ENCODE measurements at regions not wholly inside any gene's neighbourhood (a gene's known extent, or its start where the extent isn't known, plus 50 kb on each side); places are given as distances from the start of the nearest gene placed in this dataset.
A peak's percentile ranks its signal among the peaks of the same experiment; 100 is the strongest.

GRCh38 chr9:119003201-119003611 lies 366.0 kb downstream of the BRINP1 start:
- H4K20me1 ChIP-seq (ENCODE audit: control insufficient read depth, extremely low read depth, insufficient read depth, low read length): no peaks in the 10 kb centered on the region
- no peak overlapping the region for H3K9ac ChIP-seq (ENCODE audit: insufficient read depth, low read length)
- H3K4me3 ChIP-seq (replicated peaks in 1 of 4; ENCODE audit: control extremely low read depth in 1 of 4, insufficient read depth in 1 of 4, low read depth in 3 of 4, low read length in 4 of 4): no peak overlapping the region
- H2AFZ ChIP-seq (ENCODE audit: low read length): no peak overlapping the region
- TF ChIP-seq EZH2 (IDR thresholded peaks at IDR 0.05; ENCODE audit: low read length, missing control alignments) (no peak), CTCF (conservative IDR thresholded peaks at IDR 0.05 in 1 of 2, IDR thresholded peaks at IDR 0.05 in 1 of 2; ENCODE audit: low read depth in 1 of 2, low read length in 2 of 2) (no peak)
- peaks cover 13% of the 10 kb centered on the region for H3K4me1 ChIP-seq (ENCODE audit: control insufficient read depth, extremely low read depth, insufficient read depth, low read length)
- no peaks in the 10 kb centered on the region for H3K27me3 ChIP-seq (ENCODE audit: control insufficient read depth, insufficient read depth, low read length)
- no peaks in the 10 kb centered on the region for H3K79me2 ChIP-seq (ENCODE audit: control insufficient read depth, insufficient read depth, low read length)
- H3K36me3 ChIP-seq (ENCODE audit: control insufficient read depth, insufficient read depth, low read length): no peaks in the 10 kb centered on the region
- peak in 1 of 2 donors; percentile 92 for DNase-seq (ENCODE audit: low read depth in 2 of 2)
- no peaks in the 10 kb centered on the region for H3K9me3 ChIP-seq (ENCODE audit: control insufficient read depth, insufficient read depth, low read depth, low read length)
- peak overlapping the region; percentile 72 for H3K4me2 ChIP-seq (ENCODE audit: extremely low read depth, insufficient read depth, low read length)
- peak overlapping the region; percentile 62 for H3K27ac ChIP-seq (ENCODE audit: insufficient read depth, low read length)

GRCh38 chr9:119003882-119004617 lies 365.2 kb downstream of the BRINP1 start:
- DNase-seq (ENCODE audit: low read depth in 2 of 2): peak in 1 of 2 donors; percentile 76
- no peak overlapping the region for H3K4me3 ChIP-seq (replicated peaks in 1 of 4; ENCODE audit: control extremely low read depth in 1 of 4, insufficient read depth in 1 of 4, low read depth in 3 of 4, low read length in 4 of 4)
- no peaks in the 10 kb centered on the region for H3K27me3 ChIP-seq (ENCODE audit: control insufficient read depth, insufficient read depth, low read length)
- H3K4me2 ChIP-seq (ENCODE audit: extremely low read depth, insufficient read depth, low read length): peak overlapping the region; percentile 7
- no peak overlapping the region for H3K9ac ChIP-seq (ENCODE audit: insufficient read depth, low read length)
- TF ChIP-seq EZH2 (IDR thresholded peaks at IDR 0.05; ENCODE audit: low read length, missing control alignments) (no peak), CTCF (conservative IDR thresholded peaks at IDR 0.05 in 1 of 2, IDR thresholded peaks at IDR 0.05 in 1 of 2; ENCODE audit: low read depth in 1 of 2, low read length in 2 of 2) (no peak)
- no peaks in the 10 kb centered on the region for H3K79me2 ChIP-seq (ENCODE audit: control insufficient read depth, insufficient read depth, low read length)
- no peaks in the 10 kb centered on the region for H3K9me3 ChIP-seq (ENCODE audit: control insufficient read depth, insufficient read depth, low read depth, low read length)
- H4K20me1 ChIP-seq (ENCODE audit: control insufficient read depth, extremely low read depth, insufficient read depth, low read length): no peaks in the 10 kb centered on the region
- H3K36me3 ChIP-seq (ENCODE audit: control insufficient read depth, insufficient read depth, low read length): no peaks in the 10 kb centered on the region
- H2AFZ ChIP-seq (ENCODE audit: low read length): no peak overlapping the region
- peaks cover 13% of the 10 kb centered on the region for H3K4me1 ChIP-seq (ENCODE audit: control insufficient read depth, extremely low read depth, insufficient read depth, low read length)
- peak overlapping the region; percentile 62 for H3K27ac ChIP-seq (ENCODE audit: insufficient read depth, low read length)

GRCh38 chr9:119004618-119004990 lies 364.6 kb downstream of the BRINP1 start:
- Histone ChIP-seq H3K27ac (ENCODE audit: insufficient read depth, low read length) (peak overlapping the region; percentile 62), H3K27me3 (ENCODE audit: control insufficient read depth, insufficient read depth, low read length) (no peaks in the 10 kb centered on the region), H3K4me3 (replicated peaks in 1 of 4; ENCODE audit: control extremely low read depth in 1 of 4, insufficient read depth in 1 of 4, low read depth in 3 of 4, low read length in 4 of 4) (no peak overlapping the region), H3K9ac (ENCODE audit: insufficient read depth, low read length) (no peak overlapping the region), H4K20me1 (ENCODE audit: control insufficient read depth, extremely low read depth, insufficient read depth, low read length) (no peaks in the 10 kb centered on the region), H3K79me2 (ENCODE audit: control insufficient read depth, insufficient read depth, low read length) (no peaks in the 10 kb centered on the region), H2AFZ (ENCODE audit: low read length) (no peak overlapping the region), H3K9me3 (ENCODE audit: control insufficient read depth, insufficient read depth, low read depth, low read length) (no peaks in the 10 kb centered on the region), H3K36me3 (ENCODE audit: control insufficient read depth, insufficient read depth, low read length) (no peaks in the 10 kb centered on the region), H3K4me1 (ENCODE audit: control insufficient read depth, extremely low read depth, insufficient read depth, low read length) (peaks cover 13% of the 10 kb centered on the region), H3K4me2 (ENCODE audit: extremely low read depth, insufficient read depth, low read length) (peak overlapping the region; percentile 0)
- DNase-seq (ENCODE audit: low read depth in 2 of 2): peak; percentile 11 to 90
- TF ChIP-seq CTCF (conservative IDR thresholded peaks at IDR 0.05 in 1 of 2, IDR thresholded peaks at IDR 0.05 in 1 of 2; ENCODE audit: low read depth in 1 of 2, low read length in 2 of 2) (no peak), EZH2 (IDR thresholded peaks at IDR 0.05; ENCODE audit: low read length, missing control alignments) (no peak)
